ENCODE measurements at regions not wholly inside any gene's neighbourhood (a gene's known extent, or its start where the extent isn't known, plus 50 kb on each side); places are given as distances from the start of the nearest gene placed in this dataset.

- no peak overlapping the region for H2AFZ ChIP-seq (ENCODE audit: low read length)
- H3K79me1 ChIP-seq (ENCODE audit: low read depth, low read length), result no peaks in the 10 kb centered on the region
- H3K27me3 ChIP-seq (ENCODE audit: control insufficient read depth in 3 of 3, insufficient read depth in 3 of 3, low read depth in 1 of 3, low read length in 3 of 3), result no peaks in the 10 kb centered on the region
- H3K23ac ChIP-seq (ENCODE audit: low read depth, low read length, poor library complexity), result no peak overlapping the region
- no peak overlapping the region for H3K14ac ChIP-seq (ENCODE audit: low read length)
- no peak overlapping the region for H3K9ac ChIP-seq (ENCODE audit: low read depth, low read length, poor library complexity)
- no peak overlapping the region for H2BK5ac ChIP-seq (ENCODE audit: low read length)
- H3K18ac ChIP-seq (ENCODE audit: low read length), result no peak overlapping the region
- no CpG with 5 or more reads among the region's 1 CpG for WGBS, 2 donors (ENCODE audit: extremely low coverage in 2 of 2, insufficient read length in 2 of 2, insufficient replicate concordance in 1 of 2)
- H4K91ac ChIP-seq (ENCODE audit: low read depth, low read length, poor library complexity), result no peak overlapping the region
- DNase-seq (ENCODE audit: low spot score), result no peak
- H2BK15ac ChIP-seq (ENCODE audit: low read length), result no peak overlapping the region
- H4K8ac ChIP-seq (ENCODE audit: low read depth, low read length), result no peak overlapping the region
- H3K36me3 ChIP-seq (replicated peaks in 1 of 2; ENCODE audit: control insufficient read depth in 2 of 2, insufficient read depth in 2 of 2, low read length in 2 of 2), result no peaks in the 10 kb centered on the region
- no peaks in the 10 kb centered on the region for H3K9me3 ChIP-seq (replicated peaks in 1 of 2; ENCODE audit: control insufficient read depth in 2 of 2, insufficient read depth in 1 of 2, low read depth in 1 of 2, low read length in 2 of 2)
- no peak overlapping the region for H3K4ac ChIP-seq (ENCODE audit: low read length)
- peaks cover 0 to 2% of the 10 kb centered on the region in 2 donors for H3K4me1 ChIP-seq (ENCODE audit: control insufficient read depth in 2 of 2, insufficient read depth in 1 of 2, low read depth in 1 of 2, low read length in 2 of 2)
- no peak overlapping the region for H3K4me3 ChIP-seq (ENCODE audit: low read length in 2 of 2)
- no peak overlapping the region for H3K27ac ChIP-seq (replicated peaks; ENCODE audit: low read length)
- no peak overlapping the region for H3K4me2 ChIP-seq (ENCODE audit: insufficient read depth, low read length, poor library complexity, severe bottlenecking)
- no peak overlapping the region for H2AK5ac ChIP-seq (ENCODE audit: low read depth, low read length)
- H2BK120ac ChIP-seq (ENCODE audit: low read depth, low read length), result no peak overlapping the region
- no peak overlapping the region for H2BK12ac ChIP-seq (ENCODE audit: low read length)
These were observed 640.0 kb downstream of the TUSC7 start for GRCh38 chr3:117349566-117349965.

GRCh38 chr3:117350371-117350770, 640.8 kb downstream of the TUSC7 start:
- no peak overlapping the region for H3K4ac ChIP-seq (ENCODE audit: low read length)
- no peaks in the 10 kb centered on the region for H3K36me3 ChIP-seq (replicated peaks in 1 of 2; ENCODE audit: control insufficient read depth in 2 of 2, insufficient read depth in 2 of 2, low read length in 2 of 2)
- DNase-seq (ENCODE audit: low spot score), result no peak
- no peak overlapping the region for H2BK15ac ChIP-seq (ENCODE audit: low read length)
- H4K91ac ChIP-seq (ENCODE audit: low read depth, low read length, poor library complexity), result no peak overlapping the region
- no peaks in the 10 kb centered on the region for H3K79me1 ChIP-seq (ENCODE audit: low read depth, low read length)
- WGBS, 2 donors (ENCODE audit: extremely low coverage in 2 of 2, insufficient read length in 2 of 2, insufficient replicate concordance in 1 of 2), result no CpG with 5 or more reads among the region's 3 CpGs
- no peak overlapping the region for H2BK120ac ChIP-seq (ENCODE audit: low read depth, low read length)
- H2BK12ac ChIP-seq (ENCODE audit: low read length), result no peak overlapping the region
- no peak overlapping the region for H2AFZ ChIP-seq (ENCODE audit: low read length)
- no peak overlapping the region for H3K14ac ChIP-seq (ENCODE audit: low read length)
- no peak overlapping the region for H3K4me3 ChIP-seq (ENCODE audit: low read length in 2 of 2)
- no peak overlapping the region for H2BK5ac ChIP-seq (ENCODE audit: low read length)
- H4K8ac ChIP-seq (ENCODE audit: low read depth, low read length), result no peak overlapping the region
- H3K18ac ChIP-seq (ENCODE audit: low read length), result no peak overlapping the region
- no peaks in the 10 kb centered on the region for H3K27me3 ChIP-seq (ENCODE audit: control insufficient read depth in 3 of 3, insufficient read depth in 3 of 3, low read depth in 1 of 3, low read length in 3 of 3)
- H3K9me3 ChIP-seq (replicated peaks in 1 of 2; ENCODE audit: control insufficient read depth in 2 of 2, insufficient read depth in 1 of 2, low read depth in 1 of 2, low read length in 2 of 2), result no peaks in the 10 kb centered on the region
- no peak overlapping the region for H3K4me2 ChIP-seq (ENCODE audit: insufficient read depth, low read length, poor library complexity, severe bottlenecking)
- peaks cover 0 to 2% of the 10 kb centered on the region in 2 donors for H3K4me1 ChIP-seq (ENCODE audit: control insufficient read depth in 2 of 2, insufficient read depth in 1 of 2, low read depth in 1 of 2, low read length in 2 of 2)
- no peak overlapping the region for H3K27ac ChIP-seq (replicated peaks; ENCODE audit: low read length)
- H2AK5ac ChIP-seq (ENCODE audit: low read depth, low read length), result no peak overlapping the region
- H3K9ac ChIP-seq (ENCODE audit: low read depth, low read length, poor library complexity), result no peak overlapping the region
- H3K23ac ChIP-seq (ENCODE audit: low read depth, low read length, poor library complexity), result no peak overlapping the region

GRCh38 chr3:117355566-117355965, 646.0 kb downstream of the TUSC7 start:
- H3K4ac ChIP-seq (ENCODE audit: low read length), result no peak overlapping the region
- no CpG with 5 or more reads among the region's 4 CpGs for whole genome bisulfite sequencing, 2 donors (ENCODE audit: extremely low coverage in 2 of 2, insufficient read length in 2 of 2, insufficient replicate concordance in 1 of 2)
- no peak overlapping the region for H3K23ac ChIP-seq (ENCODE audit: low read depth, low read length, poor library complexity)
- H2BK120ac ChIP-seq (ENCODE audit: low read depth, low read length), result no peak overlapping the region
- no peak overlapping the region for H3K18ac ChIP-seq (ENCODE audit: low read length)
- H3K9ac ChIP-seq (ENCODE audit: low read depth, low read length, poor library complexity), result no peak overlapping the region
- H2BK5ac ChIP-seq (ENCODE audit: low read length), result no peak overlapping the region
- H3K4me1 ChIP-seq (ENCODE audit: control insufficient read depth in 2 of 2, insufficient read depth in 1 of 2, low read depth in 1 of 2, low read length in 2 of 2), result peaks cover 8 to 11% of the 10 kb centered on the region in 2 donors
- H3K79me1 ChIP-seq (ENCODE audit: low read depth, low read length), result no peaks in the 10 kb centered on the region
- no peak overlapping the region for H2AFZ ChIP-seq (ENCODE audit: low read length)
- H3K4me3 ChIP-seq (ENCODE audit: low read length in 2 of 2), result no peak overlapping the region
- no peak for DNase-seq (ENCODE audit: low spot score)
- H3K36me3 ChIP-seq (replicated peaks in 1 of 2; ENCODE audit: control insufficient read depth in 2 of 2, insufficient read depth in 2 of 2, low read length in 2 of 2), result no peaks in the 10 kb centered on the region
- no peak overlapping the region for H2BK15ac ChIP-seq (ENCODE audit: low read length)
- H3K27me3 ChIP-seq (ENCODE audit: control insufficient read depth in 3 of 3, insufficient read depth in 3 of 3, low read depth in 1 of 3, low read length in 3 of 3), result no peaks in the 10 kb centered on the region
- no peak overlapping the region for H2AK5ac ChIP-seq (ENCODE audit: low read depth, low read length)
- no peak overlapping the region for H3K27ac ChIP-seq (replicated peaks; ENCODE audit: low read length)
- no peak overlapping the region for H3K14ac ChIP-seq (ENCODE audit: low read length)
- H2BK12ac ChIP-seq (ENCODE audit: low read length), result no peak overlapping the region
- no peaks in the 10 kb centered on the region for H3K9me3 ChIP-seq (replicated peaks in 1 of 2; ENCODE audit: control insufficient read depth in 2 of 2, insufficient read depth in 1 of 2, low read depth in 1 of 2, low read length in 2 of 2)
- H4K8ac ChIP-seq (ENCODE audit: low read depth, low read length), result no peak overlapping the region
- H4K91ac ChIP-seq (ENCODE audit: low read depth, low read length, poor library complexity), result no peak overlapping the region
- no peak overlapping the region for H3K4me2 ChIP-seq (ENCODE audit: insufficient read depth, low read length, poor library complexity, severe bottlenecking)

- H3K4me3 ChIP-seq (ENCODE audit: low read length in 2 of 2), result no peak overlapping the region
These were observed 646.6 kb downstream of the TUSC7 start for GRCh38 chr3:117356091-117356705.

More at GRCh38 chr3:117356091-117356705, 646.6 kb downstream of the TUSC7 start:
- WGBS, 2 donors (ENCODE audit: extremely low coverage in 2 of 2, insufficient read length in 2 of 2, insufficient replicate concordance in 1 of 2), result no CpG with 5 or more reads among the region's 4 CpGs
- Histone ChIP-seq H3K9ac (ENCODE audit: low read depth, low read length, poor library complexity) (no peak overlapping the region), H2AK5ac (ENCODE audit: low read depth, low read length) (no peak overlapping the region), H3K36me3 (replicated peaks in 1 of 2; ENCODE audit: control insufficient read depth in 2 of 2, insufficient read depth in 2 of 2, low read length in 2 of 2) (no peaks in the 10 kb centered on the region), H3K9me3 (replicated peaks in 1 of 2; ENCODE audit: control insufficient read depth in 2 of 2, insufficient read depth in 1 of 2, low read depth in 1 of 2, low read length in 2 of 2) (no peaks in the 10 kb centered on the region), H2BK15ac (ENCODE audit: low read length) (no peak overlapping the region), H3K27ac (replicated peaks; ENCODE audit: low read length) (no peak overlapping the region), H2AFZ (ENCODE audit: low read length) (peak overlapping the region; percentile 60), H4K8ac (ENCODE audit: low read depth, low read length) (no peak overlapping the region), H3K14ac (ENCODE audit: low read length) (no peak overlapping the region), H3K23ac (ENCODE audit: low read depth, low read length, poor library complexity) (no peak overlapping the region), H4K91ac (ENCODE audit: low read depth, low read length, poor library complexity) (no peak overlapping the region), H3K4me2 (ENCODE audit: insufficient read depth, low read length, poor library complexity, severe bottlenecking) (no peak overlapping the region), H3K4ac (ENCODE audit: low read length) (no peak overlapping the region), H2BK12ac (ENCODE audit: low read length) (no peak overlapping the region), H3K4me1 (ENCODE audit: control insufficient read depth in 2 of 2, insufficient read depth in 1 of 2, low read depth in 1 of 2, low read length in 2 of 2) (peaks cover 8 to 11% of the 10 kb centered on the region in 2 donors), H2BK120ac (ENCODE audit: low read depth, low read length) (no peak overlapping the region), H3K27me3 (ENCODE audit: control insufficient read depth in 3 of 3, insufficient read depth in 3 of 3, low read depth in 1 of 3, low read length in 3 of 3) (no peaks in the 10 kb centered on the region), H2BK5ac (ENCODE audit: low read length) (no peak overlapping the region), H3K18ac (ENCODE audit: low read length) (no peak overlapping the region), H3K79me1 (ENCODE audit: low read depth, low read length) (no peaks in the 10 kb centered on the region)
- DNase-seq (ENCODE audit: low spot score), result no peak

Measured in neuronal stem cell (in vitro differentiated cells).